ENCODE measurements at regions not wholly inside any gene's neighbourhood (a gene's known extent, or its start where the extent isn't known, plus 50 kb on each side); places are given as distances from the start of the nearest gene placed in this dataset.

DNA sequence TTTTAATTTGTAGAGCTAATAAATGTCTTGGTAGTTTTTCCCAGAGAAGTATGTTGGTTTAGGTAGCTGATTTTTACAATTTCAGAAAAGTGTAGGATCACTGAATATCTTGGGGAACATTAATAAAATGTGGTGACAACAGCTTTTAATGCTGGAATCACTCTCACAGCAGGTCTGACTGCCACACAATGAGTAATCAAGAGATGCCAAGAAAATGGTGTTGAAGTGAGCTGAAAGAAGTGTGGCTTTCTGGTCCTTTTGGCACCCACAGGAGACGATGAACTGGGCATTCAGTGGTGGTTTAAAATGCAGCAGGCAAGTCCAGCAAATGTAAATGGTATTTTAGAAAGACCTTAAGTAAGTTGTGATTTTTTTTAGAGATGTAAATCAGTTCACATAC lies 175.8 kb downstream of the CBLN2 start:
- in situ Hi-C loops (cut with MboI; ENCODE audit: low sequenced_read_pairs) = no loop called here

GRCh38 chr18:72360634-72361033 lies 183.5 kb downstream of the CBLN2 start:
- in situ Hi-C loops (cut with MboI; ENCODE audit: low sequenced_read_pairs) = no loop called here

- in situ Hi-C loops (cut with MboI; ENCODE audit: low sequenced_read_pairs) = no loop called here
Observed at GRCh38 chr18:72342933-72343332, 201.2 kb downstream of the CBLN2 start.

DNA sequence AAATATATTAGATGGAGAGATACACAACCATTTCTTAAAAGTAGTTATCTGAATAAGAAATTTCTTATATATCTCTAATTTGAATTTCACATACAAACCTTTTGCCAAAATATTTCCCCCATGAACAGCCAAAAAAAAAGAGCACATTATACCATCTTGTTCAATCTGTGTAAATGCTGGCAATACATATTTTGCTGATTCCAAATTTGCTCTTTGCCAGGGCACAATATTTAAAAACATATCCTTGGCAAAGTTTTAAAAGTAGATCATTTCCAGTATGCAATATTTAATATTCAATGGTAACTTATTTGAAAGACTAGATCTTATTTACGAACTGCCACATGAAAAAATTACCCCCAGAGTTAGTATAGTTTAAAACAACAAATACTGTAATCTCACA lies 204.2 kb downstream of the CBLN2 start:
- in situ Hi-C loops (cut with MboI; ENCODE audit: low sequenced_read_pairs) = no loop called here

DNA sequence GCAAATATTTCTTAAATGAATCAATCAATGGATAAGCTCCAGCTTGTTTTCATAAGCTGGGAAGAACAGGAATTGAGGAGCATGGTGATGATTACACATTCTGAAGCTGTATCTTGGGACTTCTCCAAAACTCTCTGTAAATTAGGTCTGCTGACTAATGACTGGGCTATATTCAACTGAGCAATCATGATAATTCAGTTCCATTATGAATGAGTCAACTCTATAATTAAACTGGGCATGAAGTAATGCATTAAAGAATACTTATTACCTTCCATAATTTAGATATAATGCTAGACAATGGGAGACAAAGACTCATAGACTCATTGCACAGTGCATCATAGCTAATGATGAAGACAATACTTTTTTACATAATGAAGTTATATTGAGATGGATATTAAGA lies 207.4 kb downstream of the CBLN2 start:
- in situ Hi-C loops (cut with MboI; ENCODE audit: low sequenced_read_pairs) = no loop called here

GRCh38 chr18:72329533-72329932 lies 214.6 kb downstream of the CBLN2 start:
- in situ Hi-C loops (cut with MboI; ENCODE audit: low sequenced_read_pairs) = no loop called here

GRCh38 chr18:72325307-72325706 lies 218.8 kb downstream of the CBLN2 start:
- in situ Hi-C loops (cut with MboI; ENCODE audit: low sequenced_read_pairs) = no loop called here

DNA sequence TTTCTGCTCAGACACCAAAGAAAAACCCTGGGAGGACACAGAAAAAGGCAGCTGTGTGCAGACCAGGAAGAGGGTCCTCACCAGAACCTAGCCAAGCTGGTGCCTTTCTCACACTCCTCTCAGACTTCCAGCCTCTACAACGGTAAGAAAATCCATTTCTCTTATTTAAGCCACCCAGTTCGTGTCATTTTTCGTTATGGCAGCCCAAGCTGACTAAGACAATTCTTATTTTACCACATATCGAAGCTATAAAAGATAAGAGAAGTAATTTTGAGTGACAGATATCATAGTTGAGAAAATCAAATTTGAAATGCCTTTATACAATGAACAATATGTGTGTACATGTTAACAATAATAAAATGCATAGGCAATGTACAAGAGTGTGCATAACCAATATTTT lies 219.5 kb downstream of the CBLN2 start:
- in situ Hi-C loops (cut with MboI; ENCODE audit: low sequenced_read_pairs) = no loop called here

- in situ Hi-C loops (cut with MboI; ENCODE audit: low sequenced_read_pairs) = no loop called here
Observed at GRCh38 chr18:72316497-72316896, 227.6 kb downstream of the CBLN2 start.

GRCh38 chr18:72283148-72283925 lies 260.8 kb downstream of the CBLN2 start:
- in situ Hi-C loops (cut with MboI; ENCODE audit: low sequenced_read_pairs) = no loop called here

DNA sequence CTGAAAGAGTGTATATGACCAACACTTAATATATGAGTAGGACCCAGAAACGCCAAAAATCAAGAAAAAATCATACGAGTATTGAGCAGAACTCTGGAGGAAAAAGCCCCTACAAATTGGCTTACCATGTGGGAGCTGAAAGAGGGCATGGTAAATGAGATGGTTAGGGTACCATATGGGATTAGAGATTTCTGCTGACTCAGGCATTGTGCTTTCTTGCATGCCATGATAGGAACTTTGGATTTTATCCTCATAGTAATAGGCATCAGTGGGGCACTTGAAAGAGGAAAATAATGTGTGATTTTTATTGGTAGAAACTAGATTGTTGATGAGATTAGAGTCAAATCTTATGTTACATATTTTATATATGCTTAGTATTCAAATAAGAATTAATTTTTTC lies 271.1 kb downstream of the CBLN2 start:
- in situ Hi-C loops (cut with MboI; ENCODE audit: low sequenced_read_pairs) = no loop called here

GRCh38 chr18:72261590-72261989 lies 282.6 kb downstream of the CBLN2 start:
- in situ Hi-C loops (cut with MboI; ENCODE audit: low sequenced_read_pairs) = no loop called here

- in situ Hi-C loops (cut with MboI; ENCODE audit: low sequenced_read_pairs) = no loop called here
Observed at GRCh38 chr18:72246076-72246475, 298.1 kb downstream of the CBLN2 start.

- in situ Hi-C loops (cut with MboI; ENCODE audit: low sequenced_read_pairs) = no loop called here
Observed at GRCh38 chr18:72235422-72235821, 308.7 kb downstream of the CBLN2 start.

DNA sequence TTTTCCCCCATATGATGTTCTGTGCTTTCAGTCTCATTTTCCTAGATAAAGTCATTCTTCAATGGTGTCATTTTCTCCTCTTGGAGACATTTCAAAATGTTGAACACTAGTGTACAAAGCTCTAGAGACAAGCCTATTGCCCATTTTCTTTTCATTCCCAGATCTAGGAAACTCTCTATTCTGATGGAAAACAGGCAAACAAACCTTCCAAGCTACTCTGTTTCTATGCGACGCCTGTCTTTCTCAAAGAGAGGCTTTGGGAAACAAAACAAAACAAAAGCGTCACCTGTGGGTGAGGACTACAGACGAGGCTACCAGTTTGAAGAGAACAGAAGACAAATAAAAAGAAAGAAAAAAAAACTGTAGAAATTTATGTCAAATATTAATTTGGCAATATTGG lies 311.0 kb downstream of the CBLN2 start:
- in situ Hi-C loops (cut with MboI; ENCODE audit: low sequenced_read_pairs) = no loop called here

GRCh38 chr18:72232644-72233043 lies 311.5 kb downstream of the CBLN2 start:
- in situ Hi-C loops (cut with MboI; ENCODE audit: low sequenced_read_pairs) = no loop called here

DNA sequence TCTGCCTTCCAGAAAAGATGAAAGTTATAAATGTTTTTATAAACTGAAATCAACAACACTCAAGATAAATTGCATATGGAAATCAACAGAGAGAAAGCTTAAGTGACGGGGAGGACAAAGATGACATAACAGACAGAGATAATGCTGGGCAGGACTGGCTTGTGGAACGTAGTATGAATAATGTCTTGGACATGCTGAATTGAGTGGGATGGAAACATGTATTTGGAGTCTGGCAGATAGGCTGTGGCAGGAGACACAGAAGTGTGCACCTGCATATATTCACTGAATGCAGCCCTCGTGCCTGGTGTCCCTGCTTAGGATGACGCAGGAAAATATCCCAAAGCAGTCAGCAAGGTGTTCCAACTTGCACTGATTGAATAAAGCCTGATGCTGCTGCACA lies 318.2 kb downstream of the CBLN2 start:
- in situ Hi-C loops (cut with MboI; ENCODE audit: low sequenced_read_pairs) = no loop called here

GRCh38 chr18:72223733-72224132 lies 320.4 kb downstream of the CBLN2 start:
- in situ Hi-C loops (cut with MboI; ENCODE audit: low sequenced_read_pairs) = no loop called here

DNA sequence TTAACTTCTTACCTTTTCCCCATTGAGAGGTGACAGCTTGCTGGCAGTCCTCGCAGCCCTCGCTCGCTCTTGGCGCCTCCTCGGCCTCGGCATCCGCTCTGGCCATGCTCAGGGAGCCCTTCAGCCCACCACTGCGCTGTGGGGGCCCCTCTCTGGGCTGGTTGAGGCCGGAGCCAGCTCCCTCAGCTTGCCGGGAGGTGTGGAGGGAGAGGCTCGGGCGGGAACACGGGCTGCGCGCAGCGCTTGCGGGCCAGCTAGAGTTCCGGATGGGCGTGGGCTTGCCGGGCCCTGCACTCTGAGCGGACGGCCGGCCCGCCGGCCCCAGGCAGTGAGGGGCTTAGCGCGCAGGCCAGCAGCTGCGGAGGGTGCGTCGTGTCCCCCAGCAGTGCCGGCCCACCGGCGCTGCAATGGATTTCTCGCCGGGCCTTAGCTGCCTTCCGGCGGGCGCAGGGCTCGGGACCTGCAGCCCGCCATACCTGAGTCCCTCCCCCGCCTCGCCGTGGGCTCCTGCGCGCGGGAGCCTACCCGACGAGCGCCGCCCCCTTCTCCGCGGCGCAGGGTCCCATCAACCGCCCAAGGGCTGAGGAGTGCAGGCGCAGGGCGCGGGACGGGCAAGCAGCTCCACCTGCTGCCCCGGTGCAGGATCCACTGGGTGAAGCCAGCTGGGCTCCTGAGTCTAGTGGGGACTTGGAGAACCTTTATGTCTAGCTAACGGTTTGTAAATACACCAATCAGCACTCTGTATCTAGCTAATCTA lies 335.0 kb downstream of the CBLN2 start:
- in situ Hi-C loops (cut with MboI; ENCODE audit: low sequenced_read_pairs) = no loop called here

DNA sequence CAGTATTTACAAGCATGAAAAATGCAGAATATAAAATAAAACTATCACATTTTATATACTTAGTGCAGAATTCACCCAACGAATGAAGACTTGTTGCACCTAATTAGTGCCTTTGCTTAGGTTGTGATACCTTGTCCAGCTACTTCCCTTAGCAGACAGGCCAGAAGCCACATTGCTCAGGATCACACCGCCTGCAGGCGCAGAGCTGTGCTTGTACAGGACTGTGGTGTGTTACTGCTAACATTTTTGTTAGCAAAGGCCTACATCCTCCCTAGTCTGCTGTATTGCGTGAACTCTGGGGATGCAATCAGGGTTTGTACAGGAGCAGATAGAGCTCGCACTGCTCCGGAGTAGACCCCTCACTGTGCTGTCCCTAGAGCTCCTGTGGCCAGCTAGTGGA lies 336.9 kb downstream of the CBLN2 start:
- in situ Hi-C loops (cut with MboI; ENCODE audit: low sequenced_read_pairs) = no loop called here

DNA sequence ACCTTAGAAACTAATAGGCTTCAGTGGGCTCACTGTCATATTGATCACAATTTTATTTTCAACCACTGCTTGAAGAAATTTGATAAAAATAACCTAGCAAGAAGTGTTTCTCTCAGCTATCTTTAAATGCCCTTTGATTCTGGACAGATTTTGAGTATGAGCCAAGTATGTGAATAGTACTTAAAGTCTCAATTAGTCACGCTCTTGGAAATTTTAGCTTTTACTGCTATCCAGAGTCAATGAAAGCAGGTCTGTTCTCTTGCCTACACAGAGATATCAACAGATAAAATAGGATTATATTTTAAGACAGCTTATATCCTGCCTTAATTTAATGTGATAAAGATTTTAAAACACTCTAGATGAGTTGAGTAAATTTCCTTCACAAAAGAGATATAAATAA lies 337.3 kb downstream of the CBLN2 start:
- in situ Hi-C loops (cut with MboI; ENCODE audit: low sequenced_read_pairs) = no loop called here

- in situ Hi-C loops (cut with MboI; ENCODE audit: low sequenced_read_pairs) = no loop called here
Observed at GRCh38 chr18:72201032-72201431, 343.1 kb downstream of the CBLN2 start.
